ENCODE measurements at regions not wholly inside any gene's neighbourhood (a gene's known extent, or its start where the extent isn't known, plus 50 kb on each side); places are given as distances from the start of the nearest gene placed in this dataset.

- H3K27me3 ChIP-seq: no peaks in the 10 kb centered on the region
- no peak overlapping the region for H3K4me3 ChIP-seq
- ATAC-seq (no peak), DNase-seq (no peak)
- intact Hi-C loops (cut with DNase I): no loop called here
- H3K4me1 ChIP-seq: no peaks in the 10 kb centered on the region
- H3K36me3 ChIP-seq: no peaks in the 10 kb centered on the region
- no peak overlapping the region for H3K27ac ChIP-seq
- H3K9me3 ChIP-seq: no peaks in the 10 kb centered on the region
- TF ChIP-seq CTCF (IDR thresholded peaks at IDR 0.05): no peak
- TF ChIP-seq POLR2A (IDR thresholded peaks at IDR 0.05): no peak
- 38 to 52% (median 43%) methylated on average over 2 of the region's 2 CpGs for WGBS, 4 donors
Measured at GRCh38 chr11:93051186-93051585, 81.7 kb downstream of the MTNR1B start.

- intact Hi-C loops (cut with DNase I): no loop called here
- WGBS, 4 donors: 84 to 91% (median 87%) methylated on average over 2 of the region's 2 CpGs
Measured at GRCh38 chr11:93053864-93054263, 84.4 kb downstream of the MTNR1B start.

GRCh38 chr11:93054279-93054678 lies 84.8 kb downstream of the MTNR1B start:
- DNase-seq: no peak
- peaks cover 0 to 3% (median 0%) of the 10 kb centered on the region in 12 donors for H3K9me3 ChIP-seq
- peaks cover 0 to 4% (median 0%) of the 10 kb centered on the region in 9 donors for H3K27me3 ChIP-seq
- no peak for ATAC-seq
- TF ChIP-seq POLR2A (IDR thresholded peaks at IDR 0.05) (no peak), CTCF (IDR thresholded peaks at IDR 0.05) (no peak)
- H3K36me3 ChIP-seq: no peaks in the 10 kb centered on the region
- H3K4me3 ChIP-seq: no peak overlapping the region
- WGBS, 4 donors: 81 to 89% (median 86%) methylated on average over 4 of the region's 4 CpGs
- H3K27ac ChIP-seq: no peak overlapping the region
- H3K4me1 ChIP-seq: no peaks in the 10 kb centered on the region
- intact Hi-C loops (cut with DNase I): no loop called here

More at GRCh38 chr11:93053864-93054263, 84.4 kb downstream of the MTNR1B start:
- Histone ChIP-seq H3K4me3 (no peak overlapping the region), H3K9me3 (peaks cover 0 to 3% (median 0%) of the 10 kb centered on the region in 12 donors), H3K27ac (no peak overlapping the region), H3K36me3 (no peaks in the 10 kb centered on the region), H3K4me1 (no peaks in the 10 kb centered on the region), H3K27me3 (peaks cover 0 to 4% (median 0%) of the 10 kb centered on the region in 9 donors)
- no peak for ATAC-seq
- DNase-seq: no peak
- TF ChIP-seq POLR2A (IDR thresholded peaks at IDR 0.05) (no peak), CTCF (IDR thresholded peaks at IDR 0.05) (no peak)

- Histone ChIP-seq H3K36me3 (no peaks in the 10 kb centered on the region), H3K4me1 (no peaks in the 10 kb centered on the region), H3K27ac (no peak overlapping the region), H3K4me3 (no peak overlapping the region), H3K27me3 (peaks cover 0 to 4% (median 0%) of the 10 kb centered on the region in 9 donors), H3K9me3 (peaks cover 0 to 3% (median 0%) of the 10 kb centered on the region in 12 donors)
- DNase-seq: no peak
- ATAC-seq: no peak
- intact Hi-C loops (cut with DNase I): no loop called here
- TF ChIP-seq CTCF (IDR thresholded peaks at IDR 0.05) (no peak), POLR2A (IDR thresholded peaks at IDR 0.05) (no peak)
- WGBS, 4 donors: 43 to 63% (median 49%) methylated on average over 2 of the region's 2 CpGs
Measured at GRCh38 chr11:93054881-93055280, 85.4 kb downstream of the MTNR1B start.
